IMR-90 (cell line): ENCODE measurements at regions not wholly inside any gene's neighbourhood (a gene's known extent, or its start where the extent isn't known, plus 50 kb on each side); places are given as distances from the start of the nearest gene placed in this dataset.
"Not testable (repeated sequence)": the region's sequence is repeated elsewhere in the genome, so short reads cannot be mapped to it uniquely, and the experiment has no call there.

Experiments
- CHD1 ChIP-seq: IDR thresholded peaks from 2 replicates; pipeline ENCODE4 v1.6.1; 2012; ENCODE audit warnings: low read depth, low read length, improper control_type of control experiment
- CTCF ChIP-seq: conservative IDR thresholded peaks from 2 replicates; pipeline ENCODE4 v1.5.1; 2012; ENCODE audit warnings: mild to moderate bottlenecking, low read depth, low read length, improper control_type of control experiment
- NFE2L2 ChIP-seq: fragments of 150-350 bp; IDR thresholded peaks from 2 replicates; pipeline ENCODE4 v1.6.1; 2016; ENCODE audit warnings: low read depth, mild to moderate bottlenecking, low read length
- POLR2A ChIP-seq: IDR thresholded peaks from 2 replicates; pipeline ENCODE4 v1.6.1; 2012; ENCODE audit warnings: mild to moderate bottlenecking, low read depth, low read length
- RAD21 ChIP-seq: IDR thresholded peaks from 2 replicates; pipeline ENCODE4 v1.6.1; 2012; ENCODE audit warnings: low read length, improper control_type of control experiment
- RFX5 ChIP-seq: IDR thresholded peaks from 2 replicates; pipeline ENCODE4 v1.8.0; 2012; ENCODE audit warnings: low read depth, mild to moderate bottlenecking, low read length, moderate library complexity
- SMC3 ChIP-seq: fragments of 150-350 bp; IDR thresholded peaks from 2 replicates; pipeline ENCODE4 v1.6.1; 2016; ENCODE audit warnings: low read depth, mild to moderate bottlenecking, antibody characterized with exemption, low read length, moderate library complexity
- USF2 ChIP-seq: fragments of 150-350 bp; IDR thresholded peaks from 2 replicates; pipeline ENCODE4 v1.6.1; 2017; ENCODE audit warnings: mild to moderate bottlenecking, antibody characterized with exemption, low read length, low read depth

- TF ChIP-seq SMC3, RFX5, CTCF, RAD21, POLR2A, CHD1, NFE2L2, USF2: not testable (repeated sequence)
Observed at GRCh38 chr16:18118071-18118470, 218.5 kb downstream of the NPIPA8 start.
